ENCODE measurements at regions not wholly inside any gene's neighbourhood (a gene's known extent, or its start where the extent isn't known, plus 50 kb on each side); places are given as distances from the start of the nearest gene placed in this dataset.

GRCh38 chr13:72368031-72368430 lies 359.4 kb downstream of the MZT1 start:
- H4K20me1 ChIP-seq (ENCODE audit: low read length): no peaks in the 10 kb centered on the region
- H3K9ac ChIP-seq (ENCODE audit: low read length): no peak overlapping the region
- ATAC-seq (no peak), DNase-seq (no peak)
- H3K27ac ChIP-seq (ENCODE audit: low read length): no peak overlapping the region
- H3K27me3 ChIP-seq (ENCODE audit: low read length): peaks cover 3% of the 10 kb centered on the region; the same call in 1 of the 2 replicates
- no peaks in the 10 kb centered on the region for H3K9me3 ChIP-seq (ENCODE audit: low read length)
- intact Hi-C loops (cut with micrococcal nuclease): no loop called here
- CTCF ChIA-PET: no interaction called here
- no peaks in the 10 kb centered on the region for H3K9me2 ChIP-seq (replicated peaks; ENCODE audit: low read length)
- POLR2A ChIA-PET (ENCODE audit: unreplicated experiment): no interaction called here
- no peaks in the 10 kb centered on the region for H3K4me1 ChIP-seq (ENCODE audit: insufficient read depth, low read length)
- BruUV-seq (replicated peaks): no TSS peak
- H3K4me2 ChIP-seq (ENCODE audit: low read length): no peak overlapping the region
- H3K36me3 ChIP-seq (ENCODE audit: low read depth, low read length): no peaks in the 10 kb centered on the region
- no peaks in the 10 kb centered on the region for H3K79me2 ChIP-seq (ENCODE audit: low read length)
- H3F3A ChIP-seq (ENCODE audit: low read length, unreplicated experiment): no peaks in the 10 kb centered on the region
- H3K4me3 ChIP-seq (ENCODE audit: low read length): no peak overlapping the region
- TF ChIP-seq EZH2phosphoT487 (IDR thresholded peaks at IDR 0.05; ENCODE audit: borderline replicate concordance, low read length) (no peak), EZH2 (IDR thresholded peaks at IDR 0.05; ENCODE audit: low read length, unreplicated experiment) (no peak)
- TF ChIP-seq, protein P1, sequence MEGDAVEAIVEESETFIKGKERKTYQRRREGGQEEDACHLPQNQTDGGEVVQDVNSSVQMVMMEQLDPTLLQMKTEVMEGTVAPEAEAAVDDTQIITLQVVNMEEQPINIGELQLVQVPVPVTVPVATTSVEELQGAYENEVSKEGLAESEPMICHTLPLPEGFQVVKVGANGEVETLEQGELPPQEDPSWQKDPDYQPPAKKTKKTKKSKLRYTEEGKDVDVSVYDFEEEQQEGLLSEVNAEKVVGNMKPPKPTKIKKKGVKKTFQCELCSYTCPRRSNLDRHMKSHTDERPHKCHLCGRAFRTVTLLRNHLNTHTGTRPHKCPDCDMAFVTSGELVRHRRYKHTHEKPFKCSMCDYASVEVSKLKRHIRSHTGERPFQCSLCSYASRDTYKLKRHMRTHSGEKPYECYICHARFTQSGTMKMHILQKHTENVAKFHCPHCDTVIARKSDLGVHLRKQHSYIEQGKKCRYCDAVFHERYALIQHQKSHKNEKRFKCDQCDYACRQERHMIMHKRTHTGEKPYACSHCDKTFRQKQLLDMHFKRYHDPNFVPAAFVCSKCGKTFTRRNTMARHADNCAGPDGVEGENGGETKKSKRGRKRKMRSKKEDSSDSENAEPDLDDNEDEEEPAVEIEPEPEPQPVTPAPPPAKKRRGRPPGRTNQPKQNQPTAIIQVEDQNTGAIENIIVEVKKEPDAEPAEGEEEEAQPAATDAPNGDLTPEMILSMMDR (conservative IDR thresholded peaks at IDR 0.05; ENCODE audit: low read depth, low read length): no peak
- H2AFZ ChIP-seq (ENCODE audit: low read length): no peak overlapping the region

DNA sequence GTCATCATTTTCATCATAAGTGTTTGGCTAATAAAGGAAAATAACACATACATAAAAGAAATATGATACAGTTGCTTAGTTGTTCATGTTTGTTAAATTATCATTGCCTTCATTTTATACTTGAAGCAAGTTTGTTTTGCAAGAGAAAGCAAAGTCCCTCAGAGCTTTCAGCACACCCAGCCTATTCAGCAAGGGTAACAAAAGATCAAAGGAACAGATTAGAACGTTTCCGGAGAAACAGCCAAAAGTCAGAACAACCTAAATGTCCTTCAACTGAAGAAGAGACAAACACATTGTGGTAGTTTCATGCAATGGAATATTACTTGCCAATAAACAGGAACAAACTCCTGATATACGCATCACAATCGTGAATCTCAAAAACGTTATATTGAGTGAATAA lies 380.7 kb downstream of the MZT1 start:
- Histone ChIP-seq H3K79me2 (ENCODE audit: low read length) (no peaks in the 10 kb centered on the region), H3K27me3 (ENCODE audit: low read length) (no peaks in the 10 kb centered on the region), H3K9me2 (replicated peaks; ENCODE audit: low read length) (no peaks in the 10 kb centered on the region), H4K20me1 (ENCODE audit: low read length) (no peaks in the 10 kb centered on the region), H3K9ac (ENCODE audit: low read length) (no peak overlapping the region), H2AFZ (ENCODE audit: low read length) (no peak overlapping the region), H3K9me3 (ENCODE audit: low read length) (no peaks in the 10 kb centered on the region), H3K4me3 (ENCODE audit: low read length) (no peak overlapping the region), H3K27ac (ENCODE audit: low read length) (no peak overlapping the region), H3K4me1 (ENCODE audit: insufficient read depth, low read length) (no peaks in the 10 kb centered on the region), H3F3A (ENCODE audit: low read length, unreplicated experiment) (no peaks in the 10 kb centered on the region), H3K4me2 (ENCODE audit: low read length) (no peak overlapping the region), H3K36me3 (ENCODE audit: low read depth, low read length) (no peaks in the 10 kb centered on the region)
- intact Hi-C loops (cut with micrococcal nuclease): no loop called here
- ChIA-PET POLR2A (ENCODE audit: unreplicated experiment) (no interaction called here), CTCF (no interaction called here)
- no peak for DNase-seq
- BruUV-seq (replicated peaks): no TSS peak
- TF ChIP-seq EZH2phosphoT487 (IDR thresholded peaks at IDR 0.05; ENCODE audit: borderline replicate concordance, low read length): no peak
- TF ChIP-seq, protein P1 (conservative IDR thresholded peaks at IDR 0.05; ENCODE audit: low read depth, low read length): no peak
- no peak for TF ChIP-seq EZH2 (IDR thresholded peaks at IDR 0.05; ENCODE audit: low read length, unreplicated experiment)
- no peak for ATAC-seq

DNA sequence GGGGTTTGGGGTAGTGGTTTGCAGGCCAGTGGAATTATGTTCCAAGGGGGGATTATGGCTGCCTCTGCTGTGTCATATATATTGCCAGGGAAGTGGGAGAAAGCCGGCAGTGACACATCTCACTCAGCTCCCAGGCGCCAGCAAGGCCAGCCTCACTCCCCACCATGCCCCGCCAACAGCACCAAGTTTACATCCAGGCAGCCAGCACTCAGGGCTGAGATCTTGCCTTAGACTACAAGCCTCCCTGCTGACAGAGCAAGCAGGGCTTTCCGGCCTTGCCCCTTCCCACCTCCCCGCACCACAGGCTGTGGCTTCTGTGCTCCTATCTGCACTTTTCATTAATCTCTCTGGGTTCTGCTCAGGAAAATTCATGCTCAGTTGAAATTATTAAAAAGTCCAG lies 385.1 kb downstream of the MZT1 start:
- intact Hi-C loops (cut with micrococcal nuclease): no loop called here
- TF ChIP-seq EZH2phosphoT487 (IDR thresholded peaks at IDR 0.05; ENCODE audit: borderline replicate concordance, low read length) (no peak), EZH2 (IDR thresholded peaks at IDR 0.05; ENCODE audit: low read length, unreplicated experiment) (no peak)
- TF ChIP-seq, protein P1 (conservative IDR thresholded peaks at IDR 0.05; ENCODE audit: low read depth, low read length): no peak
- ChIA-PET POLR2A (ENCODE audit: unreplicated experiment) (no interaction called here), CTCF (no interaction called here)
- Histone ChIP-seq H3K9ac (ENCODE audit: low read length) (no peak overlapping the region), H3K4me1 (ENCODE audit: insufficient read depth, low read length) (no peaks in the 10 kb centered on the region), H2AFZ (ENCODE audit: low read length) (no peak overlapping the region), H3K4me3 (ENCODE audit: low read length) (no peak overlapping the region), H3K9me2 (replicated peaks; ENCODE audit: low read length) (no peaks in the 10 kb centered on the region), H3F3A (ENCODE audit: low read length, unreplicated experiment) (no peaks in the 10 kb centered on the region), H3K9me3 (ENCODE audit: low read length) (no peaks in the 10 kb centered on the region), H3K36me3 (ENCODE audit: low read depth, low read length) (no peaks in the 10 kb centered on the region), H4K20me1 (ENCODE audit: low read length) (no peaks in the 10 kb centered on the region), H3K27ac (ENCODE audit: low read length) (no peak overlapping the region), H3K79me2 (ENCODE audit: low read length) (no peaks in the 10 kb centered on the region), H3K27me3 (ENCODE audit: low read length) (no peaks in the 10 kb centered on the region), H3K4me2 (ENCODE audit: low read length) (no peak overlapping the region)
- no peak for ATAC-seq
- no TSS peak for BruUV-seq (replicated peaks)
- DNase-seq: no peak
